ENCODE measurements at regions not wholly inside any gene's neighbourhood (a gene's known extent, or its start where the extent isn't known, plus 50 kb on each side); places are given as distances from the start of the nearest gene placed in this dataset.

- intact Hi-C loops (cut with micrococcal nuclease; ENCODE audit: unreplicated experiment) = no loop called here
- Histone ChIP-seq H4K20me1 (ENCODE audit: insufficient read depth) (no peaks in the 10 kb centered on the region), H3K4me2 (no peak overlapping the region)
Measured at GRCh38 chr3:14258906-14259904, 80.6 kb downstream of the LSM3 start.

GRCh38 chr3:14260463-14260862 lies 81.8 kb downstream of the LSM3 start:
- no peak overlapping the region for H3K27ac ChIP-seq
- POLR2A ChIA-PET (ENCODE audit: unreplicated experiment) = no interaction called here
- no TSS peak for BruUV-seq (replicated peaks)

More at GRCh38 chr3:14258906-14259904, 80.6 kb downstream of the LSM3 start:
- DNase-seq = no peak
- peaks cover 36% of the 10 kb centered on the region for H3K4me1 ChIP-seq (replicated peaks; ENCODE audit: insufficient read depth)
- no peaks in the 10 kb centered on the region for H3K9me3 ChIP-seq (ENCODE audit: insufficient read depth, low read depth)
- no peak overlapping the region for H3K27ac ChIP-seq
- no peaks in the 10 kb centered on the region for H3K9me2 ChIP-seq (ENCODE audit: insufficient read depth)
- CTCF ChIA-PET = interaction anchor here (4.0 kb wide), 1 partner anchor 56 kb away, joined by 40 read pairs; no protein-coding TSS in a partner anchor
- POLR2A ChIA-PET (ENCODE audit: unreplicated experiment) = no interaction called here
- H3K4me3 ChIP-seq = no peak overlapping the region
- BruUV-seq (replicated peaks) = no TSS peak
- H3K27me3 ChIP-seq (ENCODE audit: insufficient read depth, low read depth) = no peaks in the 10 kb centered on the region
- H3K79me2 ChIP-seq (ENCODE audit: low read depth) = no peaks in the 10 kb centered on the region
- no peak overlapping the region for H2AFZ ChIP-seq
- TF ChIP-seq CTCF (conservative IDR thresholded peaks at IDR 0.05) = no peak
- TF ChIP-seq EZH2 (IDR thresholded peaks at IDR 0.05; ENCODE audit: low read depth) = no peak
- no peaks in the 10 kb centered on the region for H3K36me3 ChIP-seq (ENCODE audit: low read depth)
- H3F3A ChIP-seq (ENCODE audit: insufficient read depth, low read depth) = peaks cover 23% of the 10 kb centered on the region

More at GRCh38 chr3:14260463-14260862, 81.8 kb downstream of the LSM3 start:
- no peak for TF ChIP-seq CTCF (conservative IDR thresholded peaks at IDR 0.05)
- no peak for TF ChIP-seq EZH2 (IDR thresholded peaks at IDR 0.05; ENCODE audit: low read depth)
- H3K9me2 ChIP-seq (ENCODE audit: insufficient read depth) = no peaks in the 10 kb centered on the region
- no peaks in the 10 kb centered on the region for H3K36me3 ChIP-seq (ENCODE audit: low read depth)
- peaks cover 23% of the 10 kb centered on the region for H3F3A ChIP-seq (ENCODE audit: insufficient read depth, low read depth)
- intact Hi-C loops (cut with micrococcal nuclease; ENCODE audit: unreplicated experiment) = loop anchor here (2.0 to 10.0 kb wide), 4 partner anchors 64 to 657 kb away; no protein-coding TSS in a partner anchor
- H3K27me3 ChIP-seq (ENCODE audit: insufficient read depth, low read depth) = no peaks in the 10 kb centered on the region
- no peaks in the 10 kb centered on the region for H3K79me2 ChIP-seq (ENCODE audit: low read depth)
- no peak overlapping the region for H2AFZ ChIP-seq
- H3K4me2 ChIP-seq = no peak overlapping the region
- DNase-seq = no peak
- CTCF ChIA-PET = interaction anchor here (0.6 to 1.1 kb wide), 3 partner anchors 57 to 208 kb away, joined by 3 to 7 read pairs (median 4); no protein-coding TSS in a partner anchor
- no peaks in the 10 kb centered on the region for H3K9me3 ChIP-seq (ENCODE audit: insufficient read depth, low read depth)
- H3K4me1 ChIP-seq (replicated peaks; ENCODE audit: insufficient read depth) = peaks cover 41% of the 10 kb centered on the region
- no peaks in the 10 kb centered on the region for H4K20me1 ChIP-seq (ENCODE audit: insufficient read depth)
- no peak overlapping the region for H3K4me3 ChIP-seq
